Erythroblast (primary cell): ENCODE measurements at regions not wholly inside any gene's neighbourhood (a gene's known extent, or its start where the extent isn't known, plus 50 kb on each side); places are given as distances from the start of the nearest gene placed in this dataset.
"Not testable (repeated sequence)": the region's sequence is repeated elsewhere in the genome, so short reads cannot be mapped to it uniquely, and the experiment has no call there.

Experiments used
- DNase-seq, 2 experiments: peaks; one replicate each; lab custom pipeline; 2025; lab: John Stamatoyannopoulos, UW
- GATA1 ChIP-seq: IDR thresholded peaks from 2 replicates; pipeline ENCODE4 v1.6.1; 2011; ENCODE audit warnings: low read depth, mild to moderate bottlenecking, control low read depth, low read length, moderate library complexity
- POLR2A ChIP-seq: IDR thresholded peaks from 2 replicates; pipeline ENCODE4 v1.6.1; 2011; ENCODE audit warnings: mild to moderate bottlenecking, low read length

DNA sequence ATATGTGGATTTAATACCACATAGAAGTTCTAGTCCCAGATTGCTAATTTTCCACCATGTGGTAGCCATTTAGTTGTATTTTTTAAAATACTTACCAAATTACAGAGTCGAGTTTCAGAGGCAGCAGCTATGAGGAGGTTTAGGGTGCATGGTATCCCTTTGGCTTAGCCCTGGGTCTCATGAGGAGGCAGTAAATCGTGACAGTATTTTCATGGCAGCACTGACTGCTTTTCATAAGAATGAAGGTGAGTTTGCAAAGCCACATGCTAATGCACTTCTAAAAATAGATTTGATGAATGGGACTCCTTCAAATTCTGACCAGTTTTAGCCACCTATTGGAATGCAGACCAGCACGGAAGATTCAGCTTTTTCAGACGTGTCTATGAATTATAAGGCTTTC, 114.0 kb upstream of the FRG1 start:
- no peak for TF ChIP-seq GATA1
- no peak for TF ChIP-seq POLR2A
- no peak for DNase-seq

DNA sequence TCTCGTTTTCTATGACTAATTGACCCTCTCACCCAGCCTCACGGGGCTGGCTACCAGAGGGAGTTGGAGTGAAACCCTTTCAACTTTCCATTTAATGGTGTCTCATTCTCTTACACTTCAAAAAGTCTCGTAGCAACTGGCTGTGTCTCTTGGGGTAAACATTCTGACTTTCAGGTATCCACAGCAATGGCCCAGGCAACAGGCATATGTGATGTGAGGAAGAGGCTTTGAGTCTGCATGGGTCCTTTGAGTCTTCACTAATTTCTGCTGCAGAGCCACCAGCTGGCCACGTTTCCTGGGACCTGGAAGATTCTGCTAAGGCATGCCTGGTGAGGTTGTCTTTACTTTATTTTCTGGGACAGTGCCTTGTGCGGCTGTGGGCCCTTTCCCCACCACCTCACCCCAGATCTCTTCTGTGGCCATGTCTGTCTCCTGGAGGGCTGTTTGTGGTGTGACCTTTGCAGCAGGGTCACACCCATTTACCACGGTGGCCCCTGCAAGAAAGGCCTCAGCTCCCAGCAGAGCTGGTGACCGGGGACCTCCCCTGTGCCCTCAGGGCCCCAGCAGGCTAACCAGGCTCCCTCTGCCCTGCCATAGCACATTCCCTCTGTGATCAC, 112.5 kb upstream of the FRG1 start:
- no peak for DNase-seq
- TF ChIP-seq GATA1 (no peak), POLR2A (no peak)

GRCh38 chr4:189832528-189832927, 108.1 kb upstream of the FRG1 start:
- no peak for DNase-seq
- TF ChIP-seq GATA1 (no peak), POLR2A (no peak)

- no peak for TF ChIP-seq POLR2A
- TF ChIP-seq GATA1 = no peak
- DNase-seq = no peak
Measured at GRCh38 chr4:189834616-189835015, 106.1 kb upstream of the FRG1 start.

DNA sequence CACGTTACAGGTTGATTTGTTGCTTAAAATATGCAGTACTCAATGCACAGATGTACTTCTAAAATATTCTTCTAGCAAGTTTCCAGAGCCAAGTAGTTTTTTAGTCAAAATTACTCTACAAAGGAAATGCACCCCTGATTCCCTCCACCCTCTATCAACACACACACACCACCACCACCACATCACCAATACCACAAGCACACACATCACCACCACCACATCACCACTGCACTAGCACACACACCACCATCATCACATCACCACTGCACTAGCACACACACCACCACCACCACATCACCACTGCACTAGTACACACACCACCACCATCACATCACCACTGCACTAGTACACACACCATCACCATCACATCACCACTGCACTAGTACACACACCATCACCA, 105.2 kb upstream of the FRG1 start:
- TF ChIP-seq POLR2A (no peak), GATA1 (no peak)
- no peak for DNase-seq

DNA sequence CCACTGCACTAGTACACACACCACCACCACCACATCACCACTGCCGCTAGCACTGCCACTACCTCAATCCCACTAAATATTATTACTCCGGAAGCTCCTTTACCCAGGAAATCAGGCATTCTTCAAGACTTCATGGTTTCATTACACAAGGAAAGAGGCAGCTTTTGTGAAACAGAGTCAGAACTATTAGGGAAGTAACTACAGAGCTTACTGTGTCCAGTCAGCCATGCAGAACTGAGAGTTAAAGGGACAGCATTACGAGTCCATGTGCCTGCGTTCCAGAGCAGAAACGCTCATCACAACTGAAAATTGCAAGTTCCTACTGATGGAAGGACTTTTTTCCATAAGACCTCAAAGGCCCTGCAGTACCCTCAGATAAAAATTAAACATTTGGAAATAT, 103.2 kb upstream of the FRG1 start:
- TF ChIP-seq GATA1 (no peak), POLR2A (no peak)
- DNase-seq = no peak

DNA sequence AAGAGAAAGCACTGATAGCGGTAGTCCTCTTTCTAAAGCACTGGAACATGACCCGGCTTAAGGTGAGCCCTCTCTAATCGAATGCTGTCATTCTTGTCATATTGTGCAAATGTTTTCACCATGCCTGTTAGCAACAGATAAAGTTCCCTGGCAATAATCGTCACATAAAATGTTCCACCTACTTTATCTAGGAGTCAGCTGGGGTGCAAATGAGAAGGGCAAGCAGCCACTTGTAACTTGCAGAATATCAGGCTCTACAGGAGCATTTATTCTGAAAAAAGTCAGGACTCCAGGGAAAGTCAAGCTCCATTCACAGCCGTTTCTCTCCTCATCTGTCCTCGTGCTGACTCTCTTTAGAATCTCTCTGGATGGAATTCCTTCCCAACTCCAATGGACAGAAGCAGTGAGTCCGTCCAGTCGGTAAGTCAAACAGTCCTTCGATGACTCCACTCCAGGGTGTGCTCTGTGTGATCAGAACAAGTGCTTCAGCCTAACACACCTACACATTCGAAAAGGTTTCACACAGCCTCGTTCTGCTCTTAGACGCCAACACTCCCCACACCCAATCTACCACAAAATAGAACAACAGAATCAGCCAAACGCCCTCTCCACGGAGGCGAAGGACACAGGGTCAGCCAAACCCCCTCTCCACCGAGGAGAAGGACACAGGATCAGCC, 101.7 kb upstream of the FRG1 start:
- no peak for DNase-seq
- TF ChIP-seq GATA1 = no peak
- TF ChIP-seq POLR2A = peak; percentile 67

- TF ChIP-seq GATA1 (no peak), POLR2A (no peak)
- no peak for DNase-seq
Measured at GRCh38 chr4:189840356-189840755, 100.3 kb upstream of the FRG1 start.

- no peak for DNase-seq
- TF ChIP-seq POLR2A (no peak), GATA1 (no peak)
Measured at GRCh38 chr4:189843413-189844009, 97.2 kb upstream of the FRG1 start.

- TF ChIP-seq POLR2A (no peak), GATA1 (no peak)
- no peak for DNase-seq
Measured at GRCh38 chr4:189845145-189845846, 95.4 kb upstream of the FRG1 start.

DNA sequence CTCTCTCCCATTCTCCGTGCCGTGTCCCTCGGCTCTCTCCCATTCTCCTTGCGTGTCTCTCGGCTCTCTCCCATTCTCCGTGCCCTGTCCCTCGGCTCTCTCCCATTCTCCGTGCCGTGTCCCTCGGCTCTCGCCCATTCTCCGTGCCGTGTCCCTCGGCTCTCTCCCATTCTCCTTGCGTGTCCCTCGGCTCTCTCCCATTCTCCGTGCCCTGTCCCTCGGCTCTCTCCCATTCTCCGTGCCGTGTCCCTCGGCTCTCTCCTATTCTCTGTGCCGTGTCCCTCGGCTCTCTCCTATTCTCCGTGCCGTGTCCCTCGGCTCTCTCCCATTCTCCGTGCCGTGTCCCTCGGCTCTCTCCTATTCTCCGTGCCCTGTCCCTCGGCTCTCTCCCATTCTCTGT, 94.6 kb upstream of the FRG1 start:
- DNase-seq = not testable (repeated sequence)

- not testable (repeated sequence) for DNase-seq
Measured at GRCh38 chr4:189846608-189847007, 94.1 kb upstream of the FRG1 start.

GRCh38 chr4:189848672-189849071, 92.0 kb upstream of the FRG1 start:
- DNase-seq = not testable (repeated sequence)

GRCh38 chr4:189850239-189850856, 90.3 kb upstream of the FRG1 start:
- TF ChIP-seq POLR2A = no peak
- TF ChIP-seq GATA1 = no peak
- no peak for DNase-seq
